HG03378 (cell line): ENCODE measurements at regions not wholly inside any gene's neighbourhood (a gene's known extent, or its start where the extent isn't known, plus 50 kb on each side); places are given as distances from the start of the nearest gene placed in this dataset.

Experiments used
- ATAC-seq: cut with Tn5 transposase; IDR thresholded peaks from one replicate; pipeline ENCODE4 v1.9.1; 2021; ENCODE audit warnings: mild to moderate bottlenecking, moderate library complexity; ENCODE audit not compliant: unreplicated experiment

DNA sequence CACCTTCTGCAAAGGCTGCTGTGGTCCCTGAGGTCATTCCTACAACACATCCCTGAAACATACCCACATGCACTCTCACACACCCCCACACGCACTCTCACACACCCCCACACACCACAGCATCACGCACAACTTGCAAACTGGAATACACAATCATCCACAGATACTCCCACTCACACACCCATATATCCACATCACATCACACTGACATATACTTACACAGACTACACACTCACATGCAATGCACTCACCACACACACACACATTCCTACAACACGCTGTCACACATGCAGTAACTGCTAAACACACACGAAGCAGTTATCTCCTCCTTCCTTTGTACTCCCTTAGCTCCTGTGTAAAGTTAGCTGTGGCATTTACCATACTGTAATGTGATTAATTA, 57.1 kb upstream of the PKDCC start:
- no peak for ATAC-seq

DNA sequence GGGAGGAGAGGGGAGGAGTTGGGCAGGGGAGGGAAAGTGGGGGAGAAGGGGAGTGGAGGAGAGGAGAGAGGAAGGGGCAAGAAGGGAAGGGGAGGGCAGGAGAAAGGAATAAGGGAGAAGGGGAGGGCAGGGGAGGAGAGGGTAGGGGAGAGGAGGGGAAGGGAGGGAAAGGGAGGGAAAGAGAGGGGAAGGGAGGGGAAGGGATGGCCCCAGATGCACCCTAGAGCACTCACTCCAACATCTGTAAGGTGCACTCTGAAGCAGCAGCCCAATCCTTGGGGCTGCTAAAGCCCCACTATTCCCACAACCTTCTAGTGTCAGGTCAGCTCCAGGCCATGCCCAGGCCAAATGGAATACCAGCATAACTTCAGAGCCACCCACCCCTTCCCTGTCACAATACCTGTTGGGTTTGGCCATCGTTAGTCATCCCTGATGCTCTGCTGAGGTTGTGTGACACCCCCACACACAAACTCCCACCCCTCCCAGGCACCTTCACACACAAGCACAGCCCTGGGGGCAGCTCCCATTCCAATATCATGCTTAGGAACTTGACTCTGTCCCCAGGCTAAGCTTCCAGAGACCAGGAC, 55.7 kb upstream of the PKDCC start:
- ATAC-seq = no peak

DNA sequence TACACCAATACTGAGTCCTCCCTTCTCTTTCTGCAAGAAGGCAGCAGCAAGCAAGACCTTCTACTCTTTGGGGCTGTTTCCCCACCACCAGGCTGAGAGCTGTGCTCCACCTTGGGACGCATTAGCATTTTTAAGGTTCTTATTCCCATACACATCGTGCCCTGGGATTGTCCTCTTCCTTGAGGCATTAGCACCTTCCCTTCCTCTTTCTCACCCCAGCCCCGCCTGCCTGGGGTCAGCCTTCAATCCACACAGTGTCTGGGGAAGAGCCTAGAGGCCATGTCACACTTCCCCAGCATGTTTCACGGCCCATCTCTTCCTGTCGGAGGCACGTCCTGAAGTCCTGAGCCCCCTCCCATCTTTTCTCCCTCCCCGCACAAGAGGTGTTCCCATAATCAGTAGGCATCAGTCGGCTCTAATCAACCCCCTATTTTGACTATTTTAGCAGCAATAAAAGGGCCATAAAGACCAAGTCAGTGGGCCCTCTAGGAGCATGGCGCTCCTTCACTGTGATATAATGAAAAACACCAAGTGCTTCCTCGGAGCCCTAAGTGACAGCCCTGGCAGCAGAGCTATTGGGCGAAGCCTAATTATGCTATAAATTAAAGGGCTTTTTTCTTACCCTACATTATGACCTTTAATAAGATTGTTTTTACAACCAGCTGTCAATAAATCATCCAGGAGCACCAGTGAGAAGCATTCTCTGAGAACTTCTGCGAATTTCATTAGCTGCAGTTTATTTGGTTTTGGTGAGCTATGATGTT, 55.0 kb upstream of the PKDCC start:
- ATAC-seq = no peak

DNA sequence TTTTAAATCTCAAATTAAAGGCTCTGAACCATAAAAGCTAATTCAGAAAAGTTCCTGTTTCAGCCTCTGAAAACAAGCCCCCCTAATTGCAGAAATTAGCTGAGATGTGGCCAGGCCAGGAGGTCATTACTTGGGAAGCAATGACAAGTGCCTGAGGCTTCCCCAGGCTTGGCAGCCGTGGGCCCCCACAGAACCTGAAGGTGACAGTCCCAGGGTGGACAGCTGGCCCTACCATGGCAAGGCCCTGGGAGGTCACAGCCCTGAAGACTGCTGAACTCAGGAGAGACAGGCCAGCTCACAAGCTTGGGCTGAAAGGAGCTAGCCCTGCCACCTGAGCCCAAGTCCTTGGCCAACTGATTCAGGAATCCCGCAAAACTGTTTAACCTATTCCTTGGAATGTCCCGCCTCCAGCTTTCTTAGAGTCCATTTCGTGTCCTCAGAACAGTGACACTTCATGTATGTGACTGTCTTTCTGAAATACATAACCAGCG, 54.3 kb upstream of the PKDCC start:
- ATAC-seq = no peak

DNA sequence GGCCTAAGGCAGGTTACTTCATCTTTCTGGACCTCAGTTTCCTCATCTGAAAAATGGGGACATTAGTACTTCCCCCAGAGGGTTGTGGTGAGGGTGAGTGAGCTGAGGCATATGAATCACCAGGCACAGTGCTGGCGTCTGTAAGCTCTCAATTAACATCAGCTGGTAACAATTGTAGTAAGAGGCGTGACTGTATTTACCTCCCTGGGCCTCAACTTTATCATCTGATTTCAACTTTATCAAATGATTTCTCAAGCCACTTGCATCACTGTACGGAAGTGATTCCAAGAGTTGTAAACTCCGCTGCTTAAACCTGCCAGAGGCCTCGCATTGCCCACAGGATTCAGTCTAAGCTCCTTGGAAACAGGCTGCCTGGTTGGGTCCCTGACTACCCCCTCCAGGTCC, 53.6 kb upstream of the PKDCC start:
- ATAC-seq = no peak

DNA sequence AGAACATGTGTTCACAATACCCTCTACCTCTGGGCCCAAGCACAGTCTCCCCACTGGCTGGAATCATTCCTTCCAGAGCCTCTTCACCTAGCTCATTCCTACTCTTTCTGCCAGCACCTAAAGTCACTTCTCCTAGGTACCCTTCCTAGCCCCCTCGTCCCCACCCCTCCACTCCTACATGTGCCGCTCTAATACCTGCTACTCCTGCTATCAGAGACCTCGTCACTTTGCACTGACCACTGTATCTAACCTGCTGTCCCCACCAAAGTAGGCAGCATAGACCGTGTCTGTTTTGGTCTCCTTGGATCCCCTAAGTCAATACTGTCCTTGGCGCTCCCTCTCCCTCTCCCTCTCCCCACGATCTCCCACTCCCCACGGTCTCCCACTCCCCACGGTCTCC, 53.2 kb upstream of the PKDCC start:
- ATAC-seq = no peak

DNA sequence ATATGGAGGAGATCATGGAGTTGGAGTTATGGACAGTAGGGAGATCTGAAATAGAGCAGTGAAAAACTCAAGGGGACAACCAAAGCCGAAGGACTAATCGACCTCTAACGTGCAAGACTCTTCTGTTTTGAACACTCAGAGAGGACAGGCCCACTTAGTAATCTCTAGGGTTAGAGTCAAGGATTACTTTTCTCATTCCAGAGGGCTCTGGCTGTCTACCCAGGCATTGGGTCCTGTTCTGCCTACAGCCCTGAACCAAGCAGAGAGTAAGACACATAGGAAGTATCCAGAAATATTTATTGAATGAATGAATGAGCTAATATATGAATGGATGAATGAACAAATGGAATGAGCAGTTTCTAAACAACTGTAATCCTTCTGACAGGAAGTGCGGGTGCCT, 50.3 kb upstream of the PKDCC start:
- no peak for ATAC-seq
